Astrocyte of the spinal cord (primary cell): ENCODE measurements at regions not wholly inside any gene's neighbourhood (a gene's known extent, or its start where the extent isn't known, plus 50 kb on each side); places are given as distances from the start of the nearest gene placed in this dataset.

Source experiments
- DNase-seq: peaks from one replicate; pipeline ENCODE4 v3.0.0; 2011; ENCODE audit warnings: low read depth, low spot score
- H3K4me3 ChIP-seq: 2 replicates; pipeline ENCODE4 v1.5.1; 2011; ENCODE audit warnings: low read depth, mild to moderate bottlenecking, low read length, moderate library complexity
- CTCF ChIP-seq: IDR thresholded peaks from 2 replicates; pipeline ENCODE4 v1.5.1; 2012; ENCODE audit warnings: low read depth, mild to moderate bottlenecking, low read length, inconsistent platforms
- in situ Hi-C: cut with HindIII; loops from 2 replicates; pipeline ENCODE4 v1.10.0; 2017; ENCODE audit warnings: low sequenced_read_pairs

GRCh38 chr3:31147550-31147949 lies 253.1 kb upstream of the GADL1 start:
- DNase-seq: no peak
- no peak overlapping the region for H3K4me3 ChIP-seq
- in situ Hi-C loops: no loop called here
- TF ChIP-seq CTCF: no peak

GRCh38 chr3:31157047-31157694 lies 262.7 kb upstream of the GADL1 start:
- no peak overlapping the region for H3K4me3 ChIP-seq
- DNase-seq: no peak
- TF ChIP-seq CTCF: no peak
- in situ Hi-C loops: no loop called here

- no peak overlapping the region for H3K4me3 ChIP-seq
- peak; percentile 23 for DNase-seq
- TF ChIP-seq CTCF: no peak
- in situ Hi-C loops: no loop called here
Observed at GRCh38 chr3:31157893-31158620, 263.6 kb upstream of the GADL1 start.

GRCh38 chr3:31159331-31160039 lies 265.0 kb upstream of the GADL1 start:
- no peak for TF ChIP-seq CTCF
- no peak overlapping the region for H3K4me3 ChIP-seq
- in situ Hi-C loops: no loop called here
- no peak for DNase-seq

GRCh38 chr3:31161889-31162288 lies 267.4 kb upstream of the GADL1 start:
- no peak overlapping the region for H3K4me3 ChIP-seq
- in situ Hi-C loops: no loop called here
- TF ChIP-seq CTCF: no peak
- DNase-seq: peak; percentile 51

GRCh38 chr3:31164381-31164780 lies 269.9 kb upstream of the GADL1 start:
- DNase-seq: no peak
- in situ Hi-C loops: no loop called here
- no peak overlapping the region for H3K4me3 ChIP-seq
- TF ChIP-seq CTCF: no peak
